Endothelial cell of hepatic sinusoid (primary cell): ENCODE measurements at regions not wholly inside any gene's neighbourhood (a gene's known extent, or its start where the extent isn't known, plus 50 kb on each side); places are given as distances from the start of the nearest gene placed in this dataset.

Experiments used
- in situ Hi-C: cut with HindIII; loops from 2 replicates; pipeline ENCODE4 v1.10.0; 2017; ENCODE audit warnings: low sequenced_read_pairs

DNA sequence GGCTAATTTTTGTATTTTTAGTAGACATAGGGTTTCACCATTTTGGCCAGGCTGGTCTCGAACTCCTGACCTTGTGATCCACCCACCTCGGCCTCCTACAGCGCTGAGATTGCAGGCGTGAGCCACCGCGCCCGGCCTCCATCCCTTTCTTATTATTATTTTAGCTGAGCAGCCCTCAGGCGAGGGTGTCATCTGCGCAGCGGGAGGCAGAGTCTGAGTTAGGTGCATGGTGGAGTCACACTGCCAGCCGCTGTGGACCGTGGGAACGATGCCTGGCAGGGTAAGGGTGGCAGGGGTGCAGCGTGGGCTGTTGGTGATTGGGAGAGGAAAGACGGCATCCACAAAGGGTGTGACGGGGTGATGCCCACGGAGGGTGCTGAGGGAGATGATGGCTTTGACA, 491.8 kb upstream of the FAT1 start:
- in situ Hi-C loops: no loop called here

DNA sequence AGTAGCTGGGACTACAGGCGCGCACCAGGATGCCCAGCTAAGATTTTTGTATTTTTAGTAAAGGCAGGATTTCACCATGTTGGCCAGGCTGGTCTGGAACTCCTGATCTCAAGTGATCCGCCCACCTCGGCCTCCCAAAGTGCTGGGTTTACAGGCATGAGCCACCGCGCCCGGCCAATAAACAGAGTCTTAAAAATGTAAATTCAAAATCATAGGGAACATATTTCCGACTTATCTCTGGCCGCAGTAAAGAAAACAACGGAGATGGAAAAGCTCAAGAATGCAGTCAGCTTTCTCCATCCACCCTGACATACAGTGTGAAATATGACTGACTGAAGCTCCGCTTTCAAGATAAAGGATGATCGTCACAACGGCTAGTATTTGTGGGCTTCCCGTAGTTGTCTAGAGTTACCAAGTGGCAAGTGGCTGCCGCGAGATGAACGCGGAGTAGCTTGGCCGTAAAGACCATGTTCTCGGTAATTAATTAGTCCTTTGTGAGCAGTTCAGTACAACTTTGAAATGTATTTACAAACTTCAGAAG, 495.1 kb upstream of the FAT1 start:
- in situ Hi-C loops: no loop called here

DNA sequence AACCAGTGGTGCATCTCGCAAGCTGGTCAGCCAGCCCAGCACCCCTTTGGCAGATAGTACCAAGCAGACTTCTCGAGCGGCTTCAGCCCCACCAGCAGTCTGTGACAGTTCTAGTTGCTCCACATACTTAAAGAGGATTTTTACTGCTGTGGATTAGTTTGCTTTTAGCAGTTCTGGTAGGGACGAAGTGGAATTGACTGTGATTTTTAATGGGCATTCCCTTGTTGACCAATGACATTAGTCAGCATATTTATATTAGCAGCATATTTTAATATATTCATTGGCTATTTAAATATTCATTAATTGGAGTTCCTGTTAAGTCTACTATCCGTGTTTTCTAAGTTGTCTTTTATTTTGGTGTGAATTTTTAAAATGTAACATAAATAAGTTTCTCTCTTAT, 500.9 kb upstream of the FAT1 start:
- in situ Hi-C loops: no loop called here

DNA sequence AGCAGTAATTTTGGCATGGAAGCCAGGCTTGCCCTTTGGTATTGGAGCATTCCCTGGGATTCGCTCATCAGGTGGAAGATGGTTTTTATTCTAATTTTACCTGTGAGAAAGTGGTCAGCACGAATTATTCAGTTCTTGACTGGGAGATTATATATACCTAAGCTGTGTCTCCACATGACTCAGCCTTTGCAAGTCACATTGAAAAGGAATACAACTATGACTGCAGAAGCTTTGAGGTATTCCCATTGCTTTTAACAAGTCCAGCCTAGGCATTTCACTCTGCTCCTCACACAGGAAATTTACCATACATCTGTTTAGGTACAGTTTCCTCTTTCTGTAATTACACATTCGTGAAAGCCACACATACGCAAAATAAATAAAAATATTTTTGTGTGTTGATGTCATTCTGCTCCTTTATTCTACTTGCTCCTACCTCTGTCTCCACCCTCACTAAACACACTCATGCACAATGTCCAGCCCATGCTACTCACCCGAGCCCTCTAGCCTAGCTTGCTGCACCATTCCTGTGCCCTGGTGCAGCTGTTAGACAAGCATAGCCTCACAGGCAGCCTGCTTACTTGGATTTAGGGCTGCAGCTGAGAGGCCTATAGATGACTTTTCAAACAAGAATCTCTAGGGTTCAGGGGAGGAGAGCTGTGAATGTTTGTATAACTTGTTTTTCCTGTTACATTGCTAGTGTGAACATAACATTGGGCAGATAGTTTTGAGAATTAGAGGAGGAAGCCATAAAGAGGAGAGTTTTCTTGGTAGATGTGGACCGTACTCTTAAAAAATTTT, 504.4 kb upstream of the FAT1 start:
- in situ Hi-C loops: no loop called here

DNA sequence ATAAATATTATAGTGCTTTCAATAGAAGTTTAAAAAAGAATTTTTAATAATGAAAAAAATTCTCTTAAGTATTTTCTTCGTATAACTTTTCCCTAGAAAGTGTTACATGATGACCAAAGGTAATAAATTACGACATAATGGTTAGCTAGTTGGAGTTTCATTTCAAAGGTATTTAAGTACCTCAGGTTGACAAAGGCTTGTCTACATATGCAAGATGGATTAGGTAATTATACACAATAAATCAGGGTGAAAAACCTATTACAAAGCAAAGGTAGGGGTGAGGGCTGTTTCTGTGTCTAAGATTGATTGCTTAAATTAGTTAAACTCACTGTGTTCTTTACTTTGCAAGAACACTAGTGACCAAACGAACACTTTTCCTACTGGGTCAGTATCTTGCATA, 508.5 kb upstream of the FAT1 start:
- in situ Hi-C loops: no loop called here

DNA sequence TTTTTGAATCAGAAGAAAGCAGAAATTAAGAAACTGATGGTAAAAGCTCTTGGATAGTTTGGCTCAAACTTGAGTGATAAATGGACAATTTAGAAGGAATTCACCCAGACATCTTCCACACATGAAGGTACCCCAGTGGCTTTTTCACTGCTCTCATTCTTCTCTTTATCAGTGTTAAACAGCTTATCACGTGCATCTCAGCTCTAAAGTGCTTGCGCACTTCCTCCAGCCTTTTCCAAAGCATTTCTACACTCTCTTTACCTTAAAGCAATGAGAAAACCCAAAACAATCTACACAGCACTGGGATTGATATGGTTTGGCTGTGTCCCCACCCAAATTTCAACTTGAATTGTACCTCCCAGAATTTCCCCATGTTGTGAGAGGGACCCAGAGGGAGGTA, 509.1 kb upstream of the FAT1 start:
- in situ Hi-C loops: no loop called here

DNA sequence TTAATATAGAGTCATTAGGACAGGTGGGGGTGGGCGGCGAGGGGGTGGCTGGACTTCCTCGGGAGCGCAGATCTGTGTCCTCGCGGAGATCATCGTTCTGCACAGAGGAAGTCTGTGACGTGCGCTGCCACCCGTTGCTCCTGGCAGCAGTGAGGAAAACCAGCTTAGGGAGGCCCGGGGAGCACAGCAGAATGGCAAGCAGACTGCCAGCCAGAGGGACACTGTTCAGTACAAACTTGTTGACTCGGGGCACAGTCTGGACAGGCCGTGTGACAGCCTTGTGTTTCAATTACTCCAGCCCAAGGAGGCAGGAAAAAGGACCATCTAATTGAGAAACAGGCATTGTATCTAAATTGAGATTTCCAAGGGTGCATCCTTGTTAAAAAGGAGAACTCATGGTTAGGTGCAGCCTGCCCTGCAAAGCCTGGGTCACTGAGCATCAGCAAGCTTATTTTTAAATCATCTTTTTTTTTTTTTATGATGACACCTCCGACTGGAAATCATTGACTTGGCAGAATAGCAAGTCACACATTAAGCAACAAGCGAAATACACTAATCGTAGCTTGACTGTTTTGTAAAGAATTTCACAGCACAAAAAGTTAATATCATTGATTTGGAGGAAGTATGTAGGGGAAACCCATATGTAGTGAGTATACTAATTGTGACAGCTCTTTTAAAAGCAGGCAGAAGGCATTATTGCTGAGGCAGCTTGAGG, 512.0 kb upstream of the FAT1 start:
- in situ Hi-C loops: no loop called here

DNA sequence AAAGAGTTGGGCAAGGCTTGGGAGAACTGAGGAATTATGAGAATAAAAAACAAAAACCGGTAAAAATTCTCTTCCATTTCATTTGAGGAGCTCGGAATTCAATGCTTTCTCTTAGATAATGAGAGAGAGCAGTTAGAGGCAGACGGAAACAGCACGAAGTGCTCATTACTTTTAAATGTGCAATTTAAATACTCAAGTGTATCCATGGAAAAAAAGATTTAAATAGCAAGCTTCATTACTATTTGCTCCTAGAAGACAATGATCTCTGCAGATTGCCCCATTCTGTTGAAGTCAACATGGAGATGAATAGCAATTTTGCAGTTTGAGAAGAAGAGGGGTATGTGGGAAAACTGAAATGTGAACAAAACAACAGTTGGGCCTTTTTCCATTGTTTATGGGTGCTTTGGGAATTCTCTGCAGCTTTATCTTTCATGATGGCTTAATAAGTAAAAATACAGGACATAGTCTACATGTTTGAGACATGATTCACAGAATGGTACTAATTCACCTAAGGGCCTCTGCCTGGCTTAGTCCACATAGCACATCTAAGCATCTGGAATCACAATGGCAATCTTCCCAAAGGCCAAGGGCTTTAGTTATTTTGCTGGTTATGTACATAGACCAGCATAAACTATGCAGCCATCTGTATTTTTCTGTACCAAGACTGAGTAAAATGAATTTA, 512.7 kb upstream of the FAT1 start:
- in situ Hi-C loops: no loop called here

DNA sequence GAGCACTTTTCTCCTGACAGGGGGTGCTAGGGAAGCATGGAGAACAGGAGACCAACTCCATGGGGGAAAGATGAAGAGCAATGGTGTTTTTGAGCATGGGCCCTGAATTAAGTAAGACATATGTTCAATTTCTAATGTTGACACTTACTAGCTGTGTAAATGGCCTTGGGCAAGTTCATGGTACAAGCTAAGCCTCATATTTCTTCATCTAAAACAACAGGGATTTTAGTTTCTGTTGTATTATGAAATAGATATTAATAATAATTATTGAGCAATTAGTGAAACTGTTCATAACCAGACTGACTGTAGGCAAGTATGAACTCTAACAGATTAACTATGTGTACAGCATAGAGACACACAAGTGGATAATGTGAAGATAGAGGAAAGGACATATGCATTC, 515.0 kb upstream of the FAT1 start:
- in situ Hi-C loops: no loop called here

DNA sequence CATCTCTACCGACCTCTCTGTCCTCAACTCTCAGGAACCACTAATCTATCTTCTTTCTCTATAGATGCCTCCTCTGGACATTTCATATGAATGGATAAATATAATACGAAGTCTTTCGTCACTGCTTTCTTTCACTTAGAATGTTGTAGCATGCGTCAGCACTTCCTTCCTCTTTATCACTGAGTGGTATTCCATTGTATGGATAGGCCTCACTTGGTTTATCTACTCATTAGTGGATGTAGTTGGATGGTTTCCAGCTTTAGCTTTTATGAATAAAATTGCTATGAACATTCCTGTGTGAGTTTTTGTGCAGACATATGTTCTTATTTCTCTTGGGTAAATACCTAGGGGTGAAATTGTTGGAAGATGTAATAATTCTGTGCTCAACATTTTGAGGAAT, 528.2 kb upstream of the FAT1 start:
- in situ Hi-C loops: no loop called here

DNA sequence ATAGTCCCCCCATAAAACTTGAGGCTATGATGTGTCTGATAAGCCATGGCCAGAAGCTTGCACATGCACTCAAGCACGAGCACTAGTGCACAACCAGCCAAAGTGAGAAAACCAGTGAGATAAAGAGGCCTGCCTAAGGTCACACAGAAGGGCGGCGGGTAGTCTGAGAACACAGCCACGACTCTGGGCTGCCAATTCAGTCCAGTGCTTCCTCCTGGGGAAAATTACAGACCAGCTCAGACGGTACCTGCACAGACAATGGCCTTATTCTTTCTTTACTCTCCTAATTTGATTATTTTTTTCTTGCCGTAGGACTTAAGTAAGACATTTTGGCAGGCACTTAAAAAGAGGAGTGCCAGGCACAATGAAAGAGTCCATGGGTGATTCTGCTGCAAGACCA, 533.2 kb upstream of the FAT1 start:
- in situ Hi-C loops: no loop called here

DNA sequence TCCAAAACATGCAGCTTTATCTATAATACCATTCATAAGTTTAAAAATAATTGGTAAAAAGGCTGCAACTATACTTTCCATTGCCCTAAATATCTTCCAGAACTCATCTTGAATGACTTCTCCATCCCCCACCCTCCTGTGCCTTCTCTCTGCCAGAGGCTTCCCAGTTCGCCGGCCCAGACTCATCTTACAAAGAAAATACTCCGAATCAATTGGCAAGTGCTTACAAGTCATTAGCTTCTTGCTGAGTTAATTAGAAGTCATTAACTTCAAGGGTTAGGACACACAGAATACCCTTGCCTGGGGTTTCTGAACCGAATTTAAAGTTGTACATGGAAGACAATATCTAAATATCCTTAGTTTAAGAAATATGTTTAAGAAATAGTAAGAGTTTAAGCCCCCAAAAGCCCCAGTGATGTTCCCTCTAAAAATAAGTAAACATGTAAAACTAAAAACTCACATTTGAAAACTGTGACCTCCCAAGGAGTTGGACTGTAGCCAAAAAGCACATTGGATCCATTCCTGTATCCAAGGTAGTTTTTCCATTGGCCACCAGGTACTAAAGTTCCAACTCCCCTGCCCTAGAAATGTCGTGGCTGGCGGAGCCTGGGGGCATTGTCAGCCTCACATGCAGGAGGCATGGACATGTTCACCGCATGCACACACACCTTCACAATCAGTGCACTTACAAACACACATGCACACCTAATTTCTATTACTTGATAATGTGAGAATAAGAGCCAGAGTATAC, 535.2 kb upstream of the FAT1 start:
- in situ Hi-C loops: no loop called here

DNA sequence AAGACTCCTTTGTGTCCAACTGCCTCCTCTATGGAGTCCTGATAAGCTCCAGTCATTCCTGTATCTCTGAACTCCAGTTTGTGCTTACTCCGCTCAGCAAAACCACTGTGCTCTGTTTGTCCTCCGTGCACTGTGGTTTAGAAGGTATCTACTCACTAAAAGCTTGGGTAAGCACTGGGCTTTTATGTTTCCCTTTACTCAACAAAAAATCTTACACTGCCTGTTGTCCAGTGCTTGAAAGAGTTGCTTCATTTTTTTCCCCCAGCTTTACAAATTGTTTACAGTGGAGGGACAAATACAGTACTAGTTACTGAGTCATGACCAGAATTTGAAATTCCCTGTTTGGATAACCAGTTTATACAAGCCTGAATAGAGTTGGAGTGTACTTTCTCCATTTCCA, 545.3 kb upstream of the FAT1 start:
- in situ Hi-C loops: loop anchor here (5.0 kb wide), 1 partner anchor 38 kb away; no protein-coding TSS in a partner anchor

DNA sequence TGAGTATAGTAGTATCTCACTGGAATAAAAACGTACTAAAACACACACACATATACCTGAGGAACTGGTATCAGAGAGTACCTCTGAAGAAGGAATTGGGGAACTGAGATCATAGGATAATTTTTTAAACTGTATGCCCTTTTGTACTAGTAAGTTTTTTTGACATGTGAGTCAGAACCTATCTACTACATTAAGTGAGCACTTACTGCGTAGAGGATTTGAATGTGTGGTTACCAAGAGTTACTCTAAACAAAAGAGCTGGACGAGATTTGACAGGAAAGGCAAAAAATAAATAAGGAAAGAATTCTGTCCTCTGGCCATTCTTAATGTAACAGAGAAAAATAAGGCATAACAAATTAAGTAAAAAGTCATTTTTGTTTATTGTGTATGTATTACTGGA, 546.5 kb upstream of the FAT1 start:
- in situ Hi-C loops: no loop called here

DNA sequence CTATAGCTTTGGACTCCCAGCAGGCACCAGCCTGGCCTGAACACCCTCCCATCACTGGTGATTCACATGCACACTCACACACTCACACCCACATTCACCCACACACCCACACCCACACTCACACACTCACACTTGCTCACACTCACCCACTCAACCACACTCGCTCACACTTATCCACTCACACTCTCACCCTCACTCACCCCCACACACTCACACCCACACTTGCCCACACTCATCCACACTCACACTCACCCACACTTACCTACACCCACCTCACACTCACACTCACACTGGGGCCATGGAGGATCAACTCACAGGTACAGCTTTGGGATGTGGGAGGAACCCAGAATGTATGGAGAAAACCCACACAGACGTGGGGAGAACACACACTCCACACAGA, 548.2 kb upstream of the FAT1 start:
- in situ Hi-C loops: no loop called here

DNA sequence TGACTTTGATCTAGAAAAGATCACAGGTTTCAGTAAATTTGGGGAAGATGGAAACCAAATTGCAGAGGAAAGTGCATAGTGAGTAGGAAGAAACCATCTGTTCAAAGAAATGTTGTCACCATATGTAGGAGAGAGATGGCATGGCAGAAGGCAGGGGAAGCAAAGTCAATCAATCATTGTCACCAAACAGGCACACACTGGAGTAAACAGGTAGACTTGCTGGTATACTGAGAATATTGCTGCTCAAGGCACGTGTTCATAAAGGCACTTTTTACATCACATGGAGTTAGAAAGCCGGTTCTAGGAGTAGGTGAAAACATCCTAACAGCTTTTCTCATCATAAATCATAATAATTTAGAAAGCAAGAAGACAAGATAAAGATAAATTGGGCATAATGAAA, 550.5 kb upstream of the FAT1 start:
- in situ Hi-C loops: no loop called here

DNA sequence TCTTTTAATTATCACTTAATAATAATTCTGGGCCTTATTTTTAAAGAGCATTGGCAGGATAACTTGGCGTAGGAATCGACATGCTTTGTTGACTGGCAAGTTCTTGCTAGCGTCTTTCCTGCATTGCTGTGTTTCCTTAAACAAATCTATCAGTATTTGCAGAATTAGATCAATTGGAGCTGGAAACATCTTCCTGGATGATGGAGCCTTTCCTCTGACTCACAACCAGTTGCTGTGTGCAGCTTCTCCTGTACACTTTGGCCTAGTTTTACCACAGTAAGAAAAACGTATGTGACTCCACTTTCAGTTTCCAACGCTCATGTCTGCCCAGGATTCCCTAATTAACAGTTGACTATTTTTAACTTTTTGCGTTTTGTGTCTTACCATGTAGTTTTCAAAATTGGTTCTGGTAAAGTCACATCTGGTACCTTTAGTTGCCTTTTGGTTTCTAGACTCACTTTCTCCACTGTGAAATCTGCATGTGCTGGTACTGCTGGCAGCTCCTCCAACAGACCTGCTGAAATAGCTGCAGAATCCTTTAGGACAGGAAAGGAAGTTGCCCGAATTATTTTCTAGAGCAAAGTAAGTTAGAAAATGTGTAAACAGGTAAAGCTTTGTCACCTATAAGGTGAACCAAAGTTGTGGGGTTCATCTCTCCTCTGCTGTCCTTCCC, 553.2 kb upstream of the FAT1 start:
- in situ Hi-C loops: no loop called here

DNA sequence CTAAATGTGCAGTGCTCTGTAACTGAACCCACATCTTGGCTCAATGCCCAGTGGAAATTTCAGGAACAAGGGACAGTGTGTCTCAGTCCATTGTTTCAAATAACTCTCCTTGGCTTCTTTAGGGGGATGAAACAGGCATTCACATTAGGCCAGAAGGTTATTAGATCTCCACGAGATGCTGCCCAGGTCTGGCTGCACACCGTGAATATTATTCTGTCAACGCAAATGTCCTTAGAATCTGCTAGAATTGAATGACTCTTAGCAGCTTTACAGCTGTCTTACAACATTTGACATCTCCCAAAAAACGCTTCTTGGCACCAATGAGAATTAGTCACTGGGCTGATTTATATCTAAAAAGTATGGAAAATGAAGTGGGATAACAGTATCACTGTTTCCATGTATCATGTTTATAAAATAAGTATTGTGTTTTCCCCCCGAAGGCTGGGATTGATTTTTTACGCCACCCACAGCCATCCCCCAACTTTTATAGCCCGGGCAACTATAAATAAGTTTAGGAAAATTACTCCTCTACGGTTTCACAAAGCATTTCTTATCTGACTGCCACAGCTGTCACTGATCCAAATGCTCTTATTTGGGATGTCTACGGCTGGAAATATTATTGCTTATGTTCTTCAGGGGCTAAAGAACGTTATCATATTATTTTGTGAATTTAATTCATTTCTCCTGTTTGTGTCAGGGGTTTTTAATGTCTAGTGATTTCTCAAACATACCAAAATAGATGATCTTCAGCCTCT, 559.7 kb upstream of the FAT1 start:
- in situ Hi-C loops: no loop called here

DNA sequence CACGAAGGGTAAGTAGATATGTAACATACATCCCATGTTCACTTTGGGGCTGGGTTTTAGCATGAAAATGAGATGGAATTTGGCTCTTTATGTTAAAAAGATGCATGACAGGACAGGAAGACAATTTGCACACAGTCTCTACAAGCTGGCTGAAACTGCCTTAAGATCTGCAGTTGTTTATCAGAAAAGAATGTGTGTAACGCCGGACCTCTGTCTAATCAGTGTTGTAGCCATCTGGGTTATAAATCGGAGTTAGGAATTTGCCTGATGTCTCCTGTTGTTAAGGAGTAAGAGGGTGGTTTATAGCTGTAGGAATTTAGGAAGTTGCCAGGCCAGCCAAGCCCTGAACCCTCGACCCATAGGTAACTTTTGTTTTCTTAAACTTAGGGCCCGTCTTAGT, 562.9 kb upstream of the FAT1 start:
- in situ Hi-C loops: no loop called here

DNA sequence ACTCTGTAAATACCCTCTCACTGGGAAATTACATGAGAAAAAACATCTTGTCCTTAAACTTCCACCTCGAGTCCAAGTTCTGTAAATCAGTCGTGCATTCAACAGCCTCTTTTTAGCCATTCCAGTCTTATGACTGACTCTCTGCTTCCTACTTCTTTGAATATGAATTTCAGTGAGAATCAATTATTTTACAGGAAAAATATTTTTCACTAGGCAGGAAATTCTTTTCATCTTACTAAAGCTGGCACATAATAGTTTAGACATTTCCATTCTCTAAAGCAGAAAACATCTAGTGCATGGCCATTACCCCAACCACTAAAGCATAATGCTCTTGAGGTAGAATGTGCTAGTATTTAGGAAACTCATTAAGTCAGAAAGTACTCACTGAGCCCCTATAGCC, 565.7 kb upstream of the FAT1 start:
- in situ Hi-C loops: no loop called here
